Activated CD8-positive, alpha-beta memory T cell treated with anti-CD3 and anti-CD28 coated beads, Interleukin-2, amount 50 U/mL, for 48 hours (primary cell): ENCODE measurements at regions not wholly inside any gene's neighbourhood (a gene's known extent, or its start where the extent isn't known, plus 50 kb on each side); places are given as distances from the start of the nearest gene placed in this dataset.

ENCODE experiments used
- DNase-seq: peaks from one replicate; pipeline ENCODE4 v3.0.0-alpha.2; 2020

DNA sequence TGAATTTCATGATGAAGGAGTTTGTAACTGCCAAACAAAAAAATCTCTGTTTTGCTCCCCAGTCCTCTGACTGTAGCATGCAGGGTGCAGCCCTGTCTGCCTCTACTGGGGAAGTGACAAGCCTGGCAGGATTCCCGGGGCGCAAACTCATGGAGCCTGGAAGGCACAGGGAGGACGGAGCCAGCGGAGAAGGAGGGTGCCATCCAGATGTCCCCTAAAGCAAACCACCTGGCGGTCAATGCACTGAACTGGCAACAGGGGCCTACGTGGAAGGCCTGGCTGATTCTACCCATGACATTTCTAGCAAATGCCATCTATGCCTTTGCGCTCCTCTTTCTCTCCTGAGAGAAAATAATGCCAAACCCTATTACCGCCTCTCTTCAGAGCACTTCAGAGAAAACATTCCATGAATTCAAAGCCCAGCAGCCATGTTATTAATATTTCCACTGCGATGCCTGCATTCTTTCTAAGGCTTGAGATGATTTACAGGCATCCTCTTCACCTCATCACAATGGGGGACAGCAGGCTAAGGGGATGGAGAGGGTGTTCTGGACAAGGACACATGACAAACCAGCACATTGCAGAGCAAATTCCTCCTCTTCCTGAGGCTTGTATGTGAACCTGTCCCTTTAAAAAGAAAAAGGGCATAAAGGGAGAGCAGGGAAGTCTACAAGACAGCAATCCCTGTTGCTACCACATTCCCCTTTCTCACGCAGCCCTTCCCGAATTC, 329.3 kb upstream of the NOCT start:
- DNase-seq = no peak

DNA sequence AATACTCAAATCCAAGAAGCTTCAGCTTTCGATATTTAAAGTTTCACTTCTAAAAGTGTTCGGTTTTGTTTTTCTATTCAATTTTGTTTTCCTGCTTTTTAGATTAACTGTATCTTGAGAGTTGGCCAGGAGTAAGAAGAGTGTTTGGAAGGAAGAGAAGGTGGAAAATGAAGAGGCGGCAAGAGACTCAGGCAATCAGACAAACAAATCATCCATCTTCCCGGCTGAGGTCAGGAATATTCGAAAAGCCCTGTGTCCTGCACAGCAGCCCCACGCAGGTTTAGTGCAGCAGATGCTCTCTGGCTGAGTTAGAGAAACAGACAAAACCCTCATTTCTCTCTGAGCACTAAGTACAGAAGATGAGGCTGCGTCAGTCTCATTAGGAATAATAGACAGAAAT, 330.3 kb upstream of the NOCT start:
- no peak for DNase-seq

DNA sequence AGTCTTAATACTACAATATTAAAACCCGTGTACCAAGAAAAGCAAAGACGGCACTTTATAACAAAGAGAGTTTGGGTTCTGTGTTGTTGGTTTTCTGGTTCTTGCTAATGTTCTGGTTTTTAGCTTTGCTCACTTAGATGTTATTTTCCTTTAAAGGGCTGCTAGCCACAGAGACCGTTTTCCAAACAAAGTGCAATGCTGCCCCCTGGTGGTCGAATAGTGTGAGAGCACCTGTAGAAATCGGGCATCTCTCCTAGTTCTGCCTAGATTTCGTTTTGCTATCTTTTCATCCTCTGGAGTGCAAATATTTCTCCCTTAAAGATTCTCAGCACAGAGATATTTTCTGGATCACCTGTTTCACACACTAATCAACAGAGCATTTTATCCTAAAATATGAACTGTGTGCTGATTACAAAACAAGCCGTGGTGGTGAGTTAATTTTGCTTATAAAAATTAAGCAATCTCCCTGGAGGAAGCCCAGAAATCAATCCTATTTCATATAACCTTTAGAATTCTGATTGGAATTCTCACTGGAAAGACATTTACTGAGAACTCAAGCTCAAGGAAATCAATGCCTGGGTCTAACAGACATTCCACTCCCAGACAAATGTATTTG, 334.5 kb upstream of the NOCT start:
- peak; percentile 91 for DNase-seq

DNA sequence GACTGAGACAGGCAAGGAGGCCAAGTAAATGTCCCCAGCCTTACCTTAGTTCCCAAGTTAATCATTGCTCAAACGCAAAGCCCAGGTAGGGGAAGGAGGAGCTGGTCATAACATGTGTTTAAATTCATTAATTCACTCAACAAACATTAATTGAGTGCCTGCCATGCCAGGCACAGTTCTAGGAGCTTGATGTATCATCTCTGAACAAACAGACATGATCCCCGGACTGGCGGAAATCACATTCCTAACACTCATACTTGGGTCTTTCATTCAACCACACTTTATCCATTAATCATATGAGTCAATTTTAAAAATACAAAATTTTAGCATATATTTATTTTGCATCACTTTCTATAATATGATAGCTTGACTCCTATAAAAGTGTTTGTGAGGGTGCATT, 335.3 kb upstream of the NOCT start:
- DNase-seq = no peak

DNA sequence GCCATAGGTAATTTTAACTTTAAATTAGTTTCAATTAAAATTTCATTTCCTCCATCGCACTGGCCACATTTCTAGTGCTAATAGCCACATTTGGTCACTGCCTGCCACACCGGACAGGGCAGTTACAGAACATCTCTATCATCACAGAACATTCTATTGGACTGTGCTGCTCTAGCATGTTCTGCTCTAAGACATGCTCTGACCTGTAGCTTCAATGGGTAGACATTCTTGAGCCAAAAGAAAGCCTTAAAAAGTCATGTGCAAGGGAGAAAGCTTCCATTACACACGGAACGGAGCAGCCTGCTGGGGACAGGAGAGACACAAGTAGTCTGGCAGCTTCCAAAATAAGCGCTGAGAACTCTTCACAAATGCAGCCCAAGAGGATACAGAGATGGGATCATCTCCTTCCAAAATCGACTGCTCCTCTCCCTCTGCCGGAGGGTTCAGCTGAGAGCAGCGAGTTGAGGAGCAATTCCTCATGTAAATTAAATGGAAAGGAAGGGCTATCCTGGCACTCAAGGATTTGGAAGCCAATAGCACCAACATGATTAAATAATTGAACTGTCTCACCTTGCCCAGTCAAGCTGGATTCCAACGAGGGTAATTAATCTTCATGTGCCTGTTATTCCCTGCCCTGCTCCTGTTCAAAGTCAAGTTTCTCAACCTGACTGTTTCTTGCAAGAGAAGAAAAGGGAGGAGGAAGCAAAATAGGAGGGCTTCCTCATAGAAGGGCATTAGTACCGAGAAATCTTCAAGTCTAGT, 336.4 kb upstream of the NOCT start:
- DNase-seq = no peak

DNA sequence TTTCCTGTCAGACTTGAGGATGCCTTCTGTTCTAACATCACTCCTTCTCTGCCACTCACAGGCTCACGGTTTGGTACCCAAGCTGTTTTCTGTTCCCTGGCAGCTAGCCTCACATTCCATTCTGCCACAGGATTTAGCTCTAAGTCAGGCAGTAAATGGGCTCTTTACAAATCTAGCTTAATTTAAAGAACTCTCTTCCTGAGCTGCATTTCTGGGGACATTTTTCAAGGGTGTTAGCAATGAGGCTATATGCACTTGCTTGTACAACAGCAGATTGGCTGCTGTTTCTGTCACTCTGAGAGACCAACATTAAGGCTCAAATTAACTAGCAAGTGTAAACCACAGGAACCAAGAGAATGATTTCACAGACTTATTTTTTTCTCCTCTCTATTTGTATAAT, 337.8 kb upstream of the NOCT start:
- DNase-seq = no peak

DNA sequence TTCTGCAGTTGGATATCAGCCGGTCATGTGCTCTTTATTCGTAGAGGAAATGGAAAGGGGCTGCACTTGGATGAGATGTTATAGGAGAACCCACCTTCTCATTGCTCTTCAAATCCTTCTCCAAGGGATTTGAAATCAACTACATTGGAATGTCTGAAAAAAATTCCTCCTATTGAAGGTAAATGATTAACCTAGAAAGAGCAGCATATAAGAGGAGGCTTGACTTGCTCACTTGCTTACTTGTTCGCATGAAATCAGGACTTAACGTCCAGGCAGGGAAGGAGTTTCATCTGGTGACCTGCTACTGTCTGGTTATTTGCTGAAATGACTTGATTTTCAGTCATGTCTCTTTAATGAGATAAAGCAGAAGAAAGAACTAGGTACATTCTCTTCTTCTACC, 338.4 kb upstream of the NOCT start:
- no peak for DNase-seq

DNA sequence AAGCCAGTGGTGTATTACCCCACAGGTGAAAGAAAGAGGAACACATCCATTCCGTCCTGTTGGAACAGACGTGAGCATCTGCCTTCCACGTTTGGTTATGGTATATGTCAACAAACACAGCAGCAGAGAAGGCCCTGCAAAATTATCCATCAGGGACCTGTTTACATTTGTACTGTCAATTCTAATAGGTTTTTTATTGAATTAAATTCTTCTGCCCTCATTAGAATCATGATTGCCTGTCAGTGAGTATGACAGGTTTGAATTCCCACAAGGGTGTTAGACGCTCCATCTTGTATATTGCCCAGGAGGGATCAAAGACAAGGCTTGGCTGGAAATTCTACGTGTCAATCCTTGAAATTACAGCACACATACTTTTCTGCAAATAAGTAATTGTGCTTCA, 339.9 kb upstream of the NOCT start:
- no peak for DNase-seq

DNA sequence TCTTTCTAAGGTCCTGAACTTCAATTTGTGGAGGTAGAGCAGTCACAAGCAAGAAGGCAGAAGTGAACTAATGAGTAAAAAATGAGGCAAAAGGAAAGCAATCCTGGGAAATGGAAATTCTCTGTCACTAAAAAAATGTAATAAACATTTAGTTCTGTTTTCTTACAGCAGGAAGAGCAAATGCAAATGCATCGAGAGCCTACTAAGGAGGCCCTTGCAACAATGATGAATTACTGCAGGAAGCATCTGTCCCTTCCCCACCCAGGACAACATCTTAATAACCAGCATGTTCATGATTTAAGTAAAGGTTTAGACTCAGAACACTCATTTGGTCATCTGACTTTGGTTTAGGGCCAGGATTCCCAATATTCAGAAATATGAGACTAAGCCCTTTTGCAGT, 341.4 kb upstream of the NOCT start:
- no peak for DNase-seq

DNA sequence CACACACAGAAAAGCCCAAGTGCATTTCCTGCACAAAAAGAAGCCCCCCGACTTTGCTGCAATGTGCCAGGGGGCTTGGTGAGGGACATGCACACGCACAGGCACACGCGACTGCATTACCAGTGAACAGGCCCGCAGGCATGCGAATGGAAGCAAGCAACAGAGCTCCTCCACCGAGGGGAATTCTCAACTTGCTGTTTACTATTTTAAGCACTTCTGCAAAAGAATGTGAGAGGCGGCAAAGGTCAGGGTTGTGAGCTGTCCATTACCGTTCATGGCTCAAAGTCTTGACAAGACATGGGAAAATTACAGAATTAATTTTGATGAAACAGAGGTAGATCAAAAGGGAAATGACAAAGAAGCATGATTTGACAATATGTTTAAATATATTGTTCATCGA, 342.5 kb upstream of the NOCT start:
- no peak for DNase-seq

DNA sequence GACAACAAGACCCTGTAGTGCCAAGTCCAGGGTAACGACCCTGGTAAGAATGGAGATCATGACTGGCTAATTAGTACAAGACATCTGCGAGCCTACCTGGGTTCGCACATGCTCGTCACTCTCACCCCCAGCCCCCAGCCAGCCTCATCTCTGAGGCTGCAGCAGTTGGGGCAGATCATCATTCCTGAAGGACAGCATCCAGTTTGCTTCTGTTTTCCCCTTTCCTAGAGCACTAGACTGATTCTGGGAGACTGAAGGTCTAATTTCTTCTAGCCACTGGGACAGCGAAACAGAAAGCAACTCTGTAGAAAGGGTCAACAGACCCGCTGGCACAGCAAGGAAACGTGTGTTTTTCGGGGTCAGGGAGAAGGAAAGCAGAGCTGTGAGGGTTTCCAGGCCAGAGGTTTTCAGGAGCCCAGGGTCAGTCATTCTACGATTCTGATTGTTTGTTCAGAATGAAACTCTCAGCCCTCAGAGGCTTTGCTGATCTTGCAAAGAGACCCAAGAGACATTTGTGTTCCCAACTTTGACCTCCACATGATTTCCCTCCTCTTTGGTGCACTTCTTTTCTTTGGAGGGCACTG, 343.1 kb upstream of the NOCT start:
- DNase-seq = no peak

DNA sequence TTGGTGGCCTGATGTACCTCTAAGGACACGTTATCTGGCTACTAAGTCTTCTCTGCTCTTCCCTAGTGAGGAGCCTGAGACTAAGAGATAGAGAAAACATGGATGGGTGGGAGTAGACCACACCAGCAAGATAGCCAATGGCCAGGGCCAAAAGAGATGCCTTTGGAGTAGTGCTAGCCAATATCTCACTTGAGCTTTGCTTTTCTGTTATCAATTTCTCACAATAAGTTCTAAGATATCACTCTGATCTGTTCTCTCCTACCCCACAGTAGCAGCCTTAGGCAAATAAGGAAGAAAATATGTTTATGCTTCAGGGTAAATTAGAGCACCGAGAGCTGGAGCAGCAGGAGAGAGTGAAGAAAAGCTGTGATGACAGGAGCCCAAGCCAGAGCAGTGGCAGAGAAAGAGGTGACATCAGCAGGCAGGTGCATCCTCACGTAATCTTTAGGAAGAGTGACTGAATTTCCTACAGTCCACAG, 343.9 kb upstream of the NOCT start:
- DNase-seq = no peak

DNA sequence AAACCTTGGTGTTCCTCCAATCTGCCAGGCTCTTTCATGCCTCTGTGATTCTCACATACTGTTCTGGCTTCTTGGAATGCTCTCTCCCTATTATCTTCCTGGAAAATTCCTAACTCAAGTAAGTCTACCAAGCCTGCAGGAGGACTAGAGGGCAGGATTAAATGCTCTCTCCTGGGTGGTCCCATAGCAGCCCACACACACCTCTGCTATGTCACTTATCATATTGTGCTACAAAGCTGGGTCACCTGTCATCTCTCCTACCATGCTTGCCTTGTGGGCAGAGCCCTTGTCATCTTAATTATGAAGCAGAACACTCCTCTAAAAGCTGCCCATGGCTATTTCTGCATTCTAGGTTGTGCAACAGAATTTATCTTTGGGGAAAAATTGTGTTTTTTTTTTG, 344.5 kb upstream of the NOCT start:
- DNase-seq = no peak

DNA sequence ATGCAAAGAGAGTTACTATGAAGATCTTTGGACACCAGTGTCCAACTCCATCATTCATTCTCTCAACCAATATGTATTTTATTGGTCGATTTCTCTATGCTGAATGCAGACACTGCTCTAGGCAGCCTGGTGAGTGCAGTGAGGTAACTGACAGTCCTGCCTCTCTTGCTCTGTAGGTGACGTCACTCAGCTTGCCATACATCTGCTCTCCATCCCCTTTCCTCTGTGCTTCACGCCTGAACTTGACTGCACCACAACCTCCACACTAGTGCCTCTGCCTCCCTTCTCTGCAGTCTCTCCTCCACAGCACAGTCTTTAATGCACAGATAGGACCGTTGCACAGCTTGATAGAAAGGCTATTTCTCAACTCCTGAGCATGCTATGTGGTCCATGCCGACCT, 344.9 kb upstream of the NOCT start:
- no peak for DNase-seq

DNA sequence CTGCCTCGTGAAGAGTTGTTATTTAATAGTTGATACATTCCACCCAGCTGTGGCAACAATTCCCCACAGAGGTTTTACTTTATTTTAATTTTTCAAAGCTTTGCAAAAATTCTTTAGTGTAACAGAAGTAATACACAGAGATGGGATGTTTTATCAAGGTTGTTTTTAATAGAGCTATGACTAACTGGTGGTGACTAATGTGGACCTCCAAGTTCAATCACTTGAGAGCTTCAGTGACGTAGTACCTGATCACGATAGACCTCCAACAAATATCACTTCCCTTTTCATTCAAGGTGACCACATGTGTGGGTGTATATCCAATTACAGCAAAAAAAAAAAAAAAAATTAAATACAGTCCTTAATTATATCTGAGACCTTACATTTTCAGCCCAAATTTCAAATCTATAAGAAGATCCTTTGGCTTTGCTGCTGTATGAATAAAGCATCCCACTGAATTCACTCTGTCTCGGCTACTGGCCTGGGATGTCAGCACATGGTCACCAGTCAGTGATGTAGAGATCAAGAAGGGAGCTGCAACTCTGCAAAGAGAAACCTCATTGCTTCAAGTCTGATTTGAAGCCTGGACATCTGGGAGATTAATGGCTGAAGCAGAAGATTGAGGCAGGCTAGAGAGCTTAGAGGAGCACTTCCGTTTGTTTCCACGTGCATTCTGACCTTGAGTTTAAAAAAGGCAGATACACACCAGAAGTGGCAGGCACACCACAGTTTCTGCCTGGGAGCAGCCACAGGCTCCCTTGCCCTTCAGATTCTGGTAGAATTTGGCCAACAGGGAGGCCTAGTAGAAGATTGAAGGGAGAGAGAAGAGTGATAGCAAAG, 345.9 kb upstream of the NOCT start:
- no peak for DNase-seq

DNA sequence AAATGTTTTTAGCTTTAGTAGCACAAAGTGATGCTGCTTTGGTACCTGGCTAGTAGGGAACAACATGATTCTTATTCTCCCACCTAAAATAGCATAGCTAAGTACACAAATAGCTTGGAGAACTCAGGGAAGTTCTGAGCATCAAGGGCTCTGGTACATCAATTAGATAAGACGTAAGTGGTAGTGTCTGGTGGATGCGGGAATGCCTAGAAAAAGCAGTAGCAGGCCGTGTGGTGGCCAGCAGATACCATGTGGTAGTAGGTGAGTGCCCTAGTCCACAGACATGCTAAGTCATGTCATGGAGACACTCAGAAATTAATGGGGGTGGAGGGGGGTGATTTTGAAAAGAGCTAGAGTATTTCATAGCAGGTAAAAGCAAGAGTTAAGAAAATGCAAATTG, 347.3 kb upstream of the NOCT start:
- DNase-seq = no peak

DNA sequence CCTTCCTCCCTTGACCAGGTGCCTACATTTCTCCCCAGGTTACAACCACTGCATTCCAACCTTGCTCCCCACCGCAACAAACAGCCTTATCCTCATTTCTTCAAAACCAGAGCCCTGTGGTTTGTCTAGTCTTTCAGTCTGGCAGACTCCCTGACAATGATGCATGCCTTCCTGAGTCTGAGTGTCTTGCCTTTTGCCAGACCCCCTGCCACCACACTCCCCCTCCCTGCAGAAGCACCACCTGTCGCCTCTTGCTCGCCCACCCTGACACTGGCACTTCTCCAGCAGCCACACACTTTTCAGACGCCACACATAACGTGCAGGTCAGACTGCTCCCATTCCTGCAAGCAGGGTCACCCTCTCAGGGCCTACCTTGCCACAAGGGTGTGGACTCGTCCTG, 349.2 kb upstream of the NOCT start:
- no peak for DNase-seq

DNA sequence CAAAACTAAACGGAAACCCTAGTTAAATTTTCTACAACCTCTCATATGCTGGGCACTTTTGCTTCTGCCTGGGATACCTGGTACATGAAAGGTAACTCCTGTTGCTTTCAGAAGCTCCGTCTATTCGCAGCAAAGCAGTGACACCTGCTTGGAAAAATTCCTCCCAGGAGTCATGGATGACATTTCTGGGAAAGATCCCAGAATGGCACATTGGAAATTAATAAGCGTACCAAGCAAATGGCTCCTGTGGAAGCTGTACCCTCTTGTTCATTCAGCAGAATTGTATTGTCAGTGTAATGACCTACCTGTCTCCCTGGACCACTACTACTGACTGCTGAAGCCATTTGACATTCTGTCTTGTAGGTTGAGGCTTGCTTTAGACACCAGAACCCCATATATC, 349.7 kb upstream of the NOCT start:
- no peak for DNase-seq

DNA sequence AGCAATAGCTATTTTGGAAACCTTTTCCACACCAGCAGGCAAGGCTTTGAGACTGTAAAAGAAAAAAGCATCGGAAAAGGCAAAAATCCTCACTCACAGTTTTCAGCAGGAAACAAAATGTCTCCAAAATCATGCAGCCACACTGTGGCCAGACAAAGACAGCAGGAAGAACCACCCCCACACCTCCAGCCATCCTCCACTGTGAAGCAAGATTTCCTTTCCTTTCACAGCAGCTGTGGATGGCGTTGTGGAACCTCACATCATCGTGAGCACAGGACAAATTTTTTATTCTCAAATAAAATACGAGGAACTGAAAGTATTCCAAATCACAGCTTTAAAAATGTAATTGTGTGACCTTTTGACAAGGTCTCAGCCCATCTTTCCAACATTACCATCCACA, 351.7 kb upstream of the NOCT start:
- no peak for DNase-seq

DNA sequence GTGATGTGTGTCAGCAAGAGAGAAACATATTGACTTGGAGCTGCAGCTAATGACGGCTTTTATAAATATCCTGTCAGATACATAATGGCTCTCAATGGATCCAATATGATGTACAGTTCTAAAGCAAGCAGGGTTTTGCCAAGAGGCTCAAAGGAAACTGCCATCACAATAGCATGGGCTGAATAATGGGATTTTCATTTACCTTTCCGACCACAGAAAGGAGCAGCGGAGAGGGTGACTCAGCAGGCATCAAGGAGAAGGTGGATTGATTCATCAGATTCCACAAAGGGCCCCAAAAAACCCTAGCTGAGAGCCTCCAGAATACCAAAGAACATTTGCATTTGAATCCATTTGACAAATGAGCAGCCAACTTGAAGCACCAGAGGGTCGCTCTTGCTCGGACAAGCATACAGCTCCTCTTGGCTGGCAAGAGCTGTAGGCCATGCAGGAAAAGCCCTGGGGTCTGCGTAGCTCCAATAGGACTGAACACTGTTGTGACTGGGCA, 355.7 kb upstream of the NOCT start:
- no peak for DNase-seq

DNA sequence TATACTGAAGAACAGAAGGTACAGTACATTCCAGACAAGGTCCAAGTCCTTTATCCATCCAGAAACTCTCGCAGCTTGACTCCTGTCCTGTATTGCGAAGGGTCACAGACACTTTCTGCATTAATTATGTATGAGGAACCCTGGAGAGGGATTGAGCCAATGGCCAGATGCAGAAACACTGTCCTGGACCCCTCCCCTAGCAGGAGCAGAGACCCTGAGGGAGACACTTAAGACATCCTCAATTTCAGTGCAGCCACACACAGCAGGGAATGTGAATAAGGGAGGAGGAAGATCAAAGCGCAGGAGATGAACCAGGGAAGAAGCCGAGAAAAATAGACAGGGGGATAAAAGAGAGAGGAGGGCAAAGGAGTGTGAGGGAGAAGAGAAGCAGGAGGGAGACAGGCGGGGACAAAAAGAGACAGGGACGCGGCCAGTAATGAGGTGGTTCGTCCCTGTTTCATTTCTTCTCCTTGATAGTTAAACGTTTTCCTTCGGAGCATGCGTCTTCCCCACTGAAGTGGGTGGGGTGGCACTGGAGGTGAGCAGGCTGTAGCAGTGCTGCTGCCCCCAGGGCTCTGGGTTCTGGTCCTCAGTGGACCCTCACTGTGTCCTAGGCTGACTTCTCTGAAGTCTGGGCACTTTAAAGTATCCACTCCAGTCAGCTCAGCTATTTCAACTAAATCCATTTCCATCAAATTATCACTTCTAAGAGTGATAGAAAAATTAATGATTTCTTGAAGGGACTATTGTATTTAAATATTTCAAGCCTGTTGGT, 356.4 kb upstream of the NOCT start:
- no peak for DNase-seq

DNA sequence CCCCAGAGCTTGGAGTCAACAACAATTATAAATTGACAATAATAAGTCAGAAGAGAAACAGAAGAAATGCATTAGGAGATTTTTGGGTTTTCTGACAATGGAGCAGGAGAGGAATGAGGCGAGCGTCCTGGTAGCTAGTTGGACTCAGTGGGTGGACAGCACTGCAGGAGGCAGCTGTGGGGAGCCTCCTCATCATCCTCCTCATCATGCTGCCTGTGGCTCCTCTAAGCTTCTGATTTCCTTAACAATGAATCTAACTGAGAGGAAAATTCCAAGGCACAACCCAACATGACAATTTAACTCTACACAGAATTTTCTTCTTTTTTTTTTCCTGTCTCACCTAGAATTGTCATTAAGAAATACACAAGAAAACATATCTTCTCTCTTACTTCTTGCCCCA, 357.1 kb upstream of the NOCT start:
- no peak for DNase-seq
